HG02759 (cell line): ENCODE measurements at regions not wholly inside any gene's neighbourhood (a gene's known extent, or its start where the extent isn't known, plus 50 kb on each side); places are given as distances from the start of the nearest gene placed in this dataset.
"Not testable (repeated sequence)": the region's sequence is repeated elsewhere in the genome, so short reads cannot be mapped to it uniquely, and the experiment has no call there.

Experiments
- ATAC-seq: cut with Tn5 transposase; IDR thresholded peaks from one replicate; pipeline ENCODE4 v1.9.1; 2021; ENCODE audit warnings: mild to moderate bottlenecking, moderate library complexity; ENCODE audit not compliant: unreplicated experiment

DNA sequence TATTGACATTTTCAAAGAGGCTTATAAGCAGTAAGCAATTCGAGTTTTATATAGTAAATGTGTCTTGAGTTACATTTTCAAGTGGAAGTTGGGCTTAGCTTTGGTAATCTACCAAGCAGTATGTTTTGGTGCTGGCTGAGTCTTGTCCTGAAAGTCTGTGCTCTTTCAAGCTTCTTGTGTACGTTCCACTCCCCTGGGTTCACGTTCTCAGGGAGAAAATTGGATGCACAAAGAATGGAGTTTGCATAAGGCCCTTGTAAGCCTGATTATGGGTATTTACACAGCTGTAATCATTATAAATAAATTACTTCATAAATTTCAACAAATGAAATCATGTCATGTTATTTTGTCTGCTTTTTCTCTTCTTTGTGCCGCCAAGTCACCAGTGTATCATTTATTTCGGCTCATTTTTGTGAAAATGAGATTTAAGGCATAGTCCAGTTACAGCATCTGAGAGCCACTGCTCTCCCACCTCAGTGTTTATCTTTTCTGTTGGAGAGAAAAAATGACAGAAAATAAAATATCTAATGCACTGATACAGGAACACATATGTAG is 262.5 kb downstream of the BTBD3 start:
- no peak for ATAC-seq

DNA sequence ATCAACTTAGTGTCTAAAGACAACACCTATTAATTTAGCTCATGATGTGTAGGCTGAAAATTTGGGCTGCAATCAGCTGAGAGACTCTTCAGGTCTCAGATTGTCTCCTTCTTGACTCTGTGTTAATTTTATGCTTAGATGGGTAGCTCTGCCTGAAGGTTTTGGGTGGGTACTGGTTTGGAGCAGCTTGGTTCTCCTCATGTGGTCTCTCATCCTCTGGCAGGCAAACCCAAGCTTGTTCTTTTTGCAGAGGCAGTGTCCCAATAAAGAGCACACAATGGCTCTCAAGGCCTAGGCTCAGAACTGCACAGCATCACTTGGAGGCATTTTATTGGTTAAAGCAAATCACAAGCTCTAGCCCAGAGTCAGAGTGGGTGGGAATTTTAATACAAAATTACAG is 280.6 kb downstream of the BTBD3 start:
- ATAC-seq, result no peak

DNA sequence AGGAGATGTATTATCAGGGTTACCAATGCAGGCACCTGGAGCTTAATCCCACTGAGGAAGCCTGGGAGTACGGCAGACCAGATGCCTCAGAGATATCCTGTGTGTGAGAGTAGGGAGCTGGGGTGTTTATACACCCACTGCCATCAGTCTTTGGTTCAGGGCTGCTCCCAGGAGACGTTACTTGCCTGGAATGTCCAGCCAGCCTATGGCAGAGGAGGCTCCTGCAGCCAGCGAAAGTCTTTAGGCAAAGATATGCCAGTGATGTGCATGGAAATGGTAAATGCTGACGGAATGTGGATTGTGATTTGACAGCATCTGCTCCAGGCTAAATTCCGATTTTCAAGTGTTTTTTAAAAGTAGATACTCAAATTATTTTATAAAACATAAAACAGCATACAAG is 282.0 kb downstream of the BTBD3 start:
- ATAC-seq, result no peak

DNA sequence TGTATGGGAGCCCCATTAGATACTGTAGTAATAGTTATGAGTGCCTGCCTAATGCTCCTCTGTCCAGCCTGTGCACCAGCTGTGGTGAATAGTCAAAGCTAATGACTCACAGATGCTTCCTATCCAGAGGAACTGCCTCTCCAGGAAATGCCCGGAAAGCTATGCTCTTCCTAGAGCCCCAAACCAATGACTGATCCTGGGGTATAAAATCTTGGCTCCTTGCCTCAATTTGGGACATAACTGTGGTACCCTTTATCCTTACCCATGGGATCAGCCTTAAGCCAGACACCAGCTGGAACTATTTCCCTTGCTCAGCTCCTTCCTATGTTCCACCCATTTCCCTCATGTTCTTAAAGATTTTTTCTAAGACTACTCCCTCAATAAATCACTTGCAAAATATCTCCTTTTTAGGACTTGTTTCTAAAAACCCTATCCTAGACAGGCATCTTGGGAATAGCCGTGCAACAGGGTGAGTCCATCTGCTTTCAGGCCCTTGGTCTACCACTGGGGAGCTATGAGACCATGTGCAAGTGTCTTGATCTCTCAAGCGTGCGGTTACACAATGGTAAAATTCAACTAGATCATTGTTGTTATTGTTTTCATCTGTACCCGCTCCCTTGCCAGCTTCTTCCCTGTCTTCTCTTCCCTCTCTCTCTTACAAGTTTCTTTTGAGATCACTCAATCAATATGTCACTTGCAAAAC is 283.7 kb downstream of the BTBD3 start:
- ATAC-seq, result no peak

DNA sequence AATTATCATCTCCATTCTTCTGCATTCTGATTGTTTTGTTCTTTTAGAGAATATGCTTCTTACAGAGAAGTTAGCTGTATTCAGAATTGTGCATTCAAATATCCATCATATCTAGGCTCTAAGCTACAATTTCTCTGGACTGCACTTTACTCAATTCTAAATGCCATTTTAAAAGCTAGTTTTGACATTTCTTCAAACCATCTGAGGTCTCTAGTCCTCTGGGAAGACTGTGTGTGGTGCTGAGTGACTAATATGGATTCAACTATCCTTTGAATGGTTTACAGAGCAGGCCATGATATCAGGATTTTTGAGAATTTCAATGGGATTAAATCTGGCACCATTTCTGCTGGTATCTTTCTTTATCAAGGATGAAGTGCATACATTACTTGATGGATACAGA is 285.7 kb downstream of the BTBD3 start:
- ATAC-seq, result no peak

DNA sequence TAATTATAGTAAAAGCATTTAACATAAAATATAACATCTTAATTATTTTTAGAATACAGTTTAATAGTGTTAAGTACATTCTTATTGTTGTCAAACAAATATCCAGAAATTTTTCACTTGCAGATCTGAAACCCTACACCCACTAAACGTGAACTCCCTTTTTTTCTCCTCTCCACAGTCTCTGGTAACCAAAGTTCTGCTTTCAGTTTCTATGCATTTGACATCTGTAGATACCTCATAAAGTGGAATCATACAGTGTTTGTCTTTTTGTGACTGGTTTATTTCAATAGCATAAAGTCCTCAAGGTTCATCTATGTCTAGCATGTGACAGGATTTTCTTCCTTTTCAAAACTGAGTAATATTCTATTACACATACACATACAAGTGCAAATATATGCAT is 286.3 kb downstream of the BTBD3 start:
- no peak for ATAC-seq

DNA sequence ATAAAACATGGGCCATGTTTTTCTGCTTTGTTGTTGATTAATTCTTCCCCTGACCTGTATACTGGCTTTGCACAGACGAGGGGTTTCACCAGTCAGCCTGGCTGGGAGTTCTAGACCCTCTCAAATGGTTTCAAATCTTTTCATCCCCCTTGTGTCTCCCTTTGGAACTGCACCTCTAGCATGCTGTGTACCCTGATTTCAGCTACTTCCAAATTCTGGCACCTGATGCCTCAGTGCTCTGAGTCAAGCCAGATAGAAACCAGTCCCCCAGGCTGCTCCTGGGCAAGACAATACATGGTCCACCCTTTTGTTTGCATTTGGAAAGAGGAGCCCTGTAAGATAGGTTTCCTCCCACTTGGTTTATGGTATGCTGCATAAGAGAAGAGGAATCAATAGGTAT is 290.2 kb downstream of the BTBD3 start:
- ATAC-seq, result no peak

DNA sequence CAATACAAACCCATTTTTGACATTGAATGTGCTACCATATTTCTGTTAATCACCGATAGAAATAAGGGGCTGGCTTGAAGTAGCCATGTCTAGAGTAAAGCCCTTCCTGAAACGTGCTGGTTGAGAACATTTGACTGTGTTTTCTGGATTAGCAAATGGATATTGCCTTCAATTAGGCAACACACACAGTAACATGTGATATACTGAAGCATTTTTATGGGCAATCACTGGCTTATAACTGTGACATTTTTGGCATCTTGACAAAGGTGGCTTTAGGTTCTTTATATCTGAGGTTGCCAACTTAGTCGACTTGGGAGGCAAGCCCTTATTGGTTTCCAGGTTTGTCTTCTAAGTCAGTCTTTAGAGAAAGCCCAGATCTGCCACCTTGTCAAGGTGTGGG is 292.9 kb downstream of the BTBD3 start:
- ATAC-seq, result no peak

DNA sequence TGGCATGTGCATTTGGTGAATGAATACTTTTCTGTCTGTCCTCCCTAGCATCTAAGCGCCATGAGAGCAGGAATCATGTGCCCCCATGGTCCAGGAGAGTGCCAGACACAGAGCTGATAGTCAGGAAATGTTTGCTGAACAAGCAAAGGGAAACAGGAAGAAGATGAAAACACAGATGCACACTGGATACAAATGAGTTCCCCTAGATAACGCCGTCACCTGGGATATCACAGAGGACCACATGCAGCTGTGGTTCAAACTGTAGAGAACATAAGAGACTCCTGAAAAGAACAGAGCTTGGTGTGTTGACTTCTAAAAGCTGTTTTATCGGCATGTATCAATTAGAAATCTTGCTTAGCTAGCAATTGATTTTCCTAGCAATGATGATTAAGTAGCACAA is 293.7 kb downstream of the BTBD3 start:
- ATAC-seq, result no peak

DNA sequence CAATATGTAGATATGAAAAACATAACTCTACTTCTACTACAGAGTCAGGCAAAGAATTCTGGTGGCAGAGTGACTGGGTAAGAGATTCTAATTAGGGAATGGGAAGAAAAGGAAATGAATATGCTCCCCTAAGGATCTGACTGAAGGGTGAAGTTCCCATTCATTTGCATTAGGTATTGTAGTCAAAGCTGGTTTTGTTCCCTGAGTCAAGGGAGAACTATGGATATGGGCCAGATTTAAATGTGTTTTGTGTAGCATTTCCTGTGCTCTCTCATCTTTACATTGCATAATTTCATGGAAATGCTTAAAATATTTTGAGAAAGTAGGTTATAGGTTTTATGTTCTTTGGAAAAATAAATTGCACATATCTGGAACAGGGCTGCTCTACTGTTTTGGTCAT is 299.7 kb downstream of the BTBD3 start:
- no peak for ATAC-seq

DNA sequence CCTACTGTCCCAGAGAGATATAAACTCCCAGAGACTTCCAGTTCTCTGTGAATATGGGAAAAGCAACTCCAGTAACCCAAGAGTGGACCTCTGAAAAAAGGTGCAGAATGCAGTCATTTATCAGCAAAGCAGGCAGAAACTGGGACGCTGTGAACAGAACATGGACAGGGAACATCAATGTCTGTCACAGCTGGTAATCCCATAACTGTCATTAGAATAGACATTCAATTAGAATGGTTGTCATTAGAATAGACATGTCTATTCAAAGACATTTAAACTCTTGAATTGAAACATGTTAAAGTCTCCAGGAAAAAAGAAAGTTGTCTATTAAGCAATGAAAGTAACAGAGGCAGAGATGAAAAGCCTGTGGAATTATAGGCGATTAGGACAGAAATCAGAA is 302.1 kb downstream of the BTBD3 start:
- no peak for ATAC-seq

DNA sequence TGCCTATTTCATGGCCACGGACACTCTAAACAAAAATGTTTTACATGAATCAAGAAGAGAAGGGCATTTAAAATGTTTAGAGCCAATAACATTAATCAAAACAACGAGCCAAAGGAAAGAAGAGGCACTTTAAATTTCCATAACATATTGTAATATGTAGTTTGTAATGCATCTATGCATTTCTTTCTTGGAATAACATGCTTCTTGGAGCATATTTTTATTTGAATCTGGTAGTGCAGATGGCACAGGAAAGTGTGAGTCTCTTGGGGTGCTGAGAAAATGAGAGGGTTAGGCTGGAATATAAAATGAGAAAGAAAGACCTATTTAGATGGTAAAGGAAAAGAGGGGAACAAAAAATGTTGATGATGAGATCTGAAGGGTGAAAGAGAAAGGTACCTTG is 305.4 kb downstream of the BTBD3 start:
- no peak for ATAC-seq

DNA sequence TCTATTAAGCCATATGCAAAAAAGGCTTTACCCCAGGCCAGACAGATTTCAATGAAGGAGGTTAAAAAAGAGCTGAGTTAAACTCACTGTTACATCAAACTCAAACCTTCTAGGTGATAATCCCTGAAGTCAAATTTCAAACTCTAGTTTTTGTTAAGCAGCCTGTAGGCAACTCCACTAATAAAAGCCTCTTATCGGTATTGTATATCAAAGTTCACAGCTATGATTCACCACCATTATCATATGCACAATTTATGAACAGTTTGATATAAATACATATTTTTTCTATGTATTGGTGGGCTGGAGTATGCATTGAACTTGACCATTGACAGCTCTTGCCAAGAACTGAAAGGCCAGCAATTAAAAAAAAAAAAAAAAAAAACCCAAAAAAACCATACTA is 308.2 kb downstream of the BTBD3 start:
- ATAC-seq, result no peak

DNA sequence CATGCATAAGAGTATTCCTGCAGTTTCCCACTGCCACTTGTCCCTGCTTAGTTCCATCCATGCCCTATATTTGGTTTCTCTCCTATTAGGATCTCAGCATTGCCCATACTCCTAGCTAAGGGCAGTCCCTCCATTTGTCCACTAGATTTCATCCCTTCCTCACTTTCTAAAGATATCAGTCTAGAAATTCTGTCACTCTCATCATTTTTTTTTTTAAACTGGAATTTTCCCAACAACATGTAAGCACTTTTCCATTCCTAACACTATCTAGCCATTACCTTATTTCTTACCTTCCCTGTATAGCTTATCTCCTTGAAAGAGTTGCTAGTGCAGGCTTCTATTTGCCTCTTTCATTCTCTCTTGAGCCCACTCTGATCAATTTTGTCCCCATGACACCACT is 312.2 kb downstream of the BTBD3 start:
- ATAC-seq, result no peak

DNA sequence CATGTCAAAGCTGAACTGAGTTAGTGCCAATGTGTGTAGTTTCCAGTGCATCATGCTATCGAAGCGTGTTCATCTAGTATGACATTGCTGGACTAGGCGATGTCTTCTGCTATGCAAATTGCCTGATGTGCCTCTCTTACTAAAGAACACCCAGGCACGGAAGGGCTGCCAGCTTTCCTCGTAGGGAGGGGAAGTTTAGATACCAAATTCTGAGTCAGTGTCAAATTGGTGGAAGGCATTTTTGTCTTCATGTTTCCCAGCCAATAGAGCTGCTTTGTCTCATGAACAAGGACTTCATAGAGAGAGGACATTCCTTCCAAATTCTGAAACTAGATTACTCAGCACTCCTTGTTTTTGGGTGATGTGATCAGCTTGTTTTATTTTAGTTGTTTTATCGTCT is 320.1 kb downstream of the BTBD3 start:
- ATAC-seq, result no peak

DNA sequence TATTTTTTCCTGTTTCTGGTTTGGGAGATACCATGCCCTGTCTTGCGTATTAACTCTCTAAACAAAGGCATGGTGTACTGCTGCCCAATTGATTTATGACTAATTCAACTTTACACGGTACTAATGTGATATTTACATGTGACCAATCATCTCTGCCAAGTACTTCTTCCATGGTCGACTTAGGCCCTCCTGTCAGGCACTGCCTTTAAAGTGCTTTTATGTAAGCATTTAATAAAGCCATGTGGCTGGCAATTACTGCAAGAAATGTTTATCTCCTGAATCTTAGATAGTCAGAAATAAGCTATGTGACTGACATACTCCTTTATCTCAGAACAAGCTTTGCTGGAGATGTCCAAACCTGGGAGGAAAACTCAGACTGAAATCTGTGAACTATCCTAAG is 323.4 kb downstream of the BTBD3 start:
- no peak for ATAC-seq

DNA sequence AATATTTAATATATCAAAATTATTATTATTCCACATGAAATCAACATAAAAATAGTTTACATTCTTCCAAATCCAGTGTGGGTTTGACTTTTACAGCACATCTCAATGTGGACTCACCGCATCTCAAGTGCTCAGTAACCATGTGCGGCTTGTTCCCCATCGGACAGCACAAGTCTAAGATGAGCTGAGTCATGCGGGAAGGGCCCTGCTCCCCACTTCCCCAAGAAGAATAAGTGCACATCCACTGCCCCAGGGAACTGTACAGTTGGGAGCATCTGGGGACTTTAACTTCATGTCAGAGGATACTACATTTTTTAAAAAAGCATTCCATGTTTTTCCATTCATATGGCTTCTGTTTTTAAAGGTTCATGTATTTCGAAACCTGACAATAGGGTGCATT is 325.6 kb downstream of the BTBD3 start:
- no peak for ATAC-seq

DNA sequence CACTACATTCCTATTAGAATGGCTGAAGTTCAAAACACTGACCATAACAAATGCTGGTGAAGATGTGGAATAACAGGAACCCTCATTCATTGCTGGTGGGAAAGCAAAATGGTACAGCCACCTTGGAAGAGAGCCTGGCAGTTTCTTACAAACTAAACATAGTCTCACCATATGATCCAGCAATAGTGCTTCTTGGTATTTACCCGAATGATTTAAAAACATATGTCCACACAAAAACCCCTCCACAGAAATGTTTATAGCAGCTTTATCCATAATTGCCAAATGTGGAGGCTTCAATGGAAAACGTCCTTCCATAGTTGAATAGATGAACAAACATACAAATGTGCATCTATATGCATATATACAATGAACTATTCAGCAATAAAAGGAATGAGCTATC is 330.8 kb downstream of the BTBD3 start:
- ATAC-seq, result no peak

DNA sequence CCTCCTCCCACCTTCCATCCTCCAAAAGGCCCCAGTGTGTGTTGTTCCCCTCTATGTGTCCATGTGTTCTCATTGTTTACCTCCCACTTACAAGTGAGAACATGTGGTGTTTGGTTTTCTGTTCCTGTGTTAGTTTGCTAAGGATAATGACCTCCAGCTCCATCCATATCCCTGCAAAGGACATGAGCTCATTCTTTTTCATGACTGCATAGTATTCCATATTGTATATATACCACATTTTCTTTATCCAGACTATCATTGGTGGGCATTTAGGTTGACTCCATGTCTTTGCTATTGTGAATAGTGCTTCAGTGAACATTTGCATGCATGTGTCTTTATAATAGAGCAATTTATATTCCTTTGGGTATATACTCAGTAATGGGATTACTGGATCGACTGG is 333.0 kb downstream of the BTBD3 start:
- not testable (repeated sequence) for ATAC-seq

DNA sequence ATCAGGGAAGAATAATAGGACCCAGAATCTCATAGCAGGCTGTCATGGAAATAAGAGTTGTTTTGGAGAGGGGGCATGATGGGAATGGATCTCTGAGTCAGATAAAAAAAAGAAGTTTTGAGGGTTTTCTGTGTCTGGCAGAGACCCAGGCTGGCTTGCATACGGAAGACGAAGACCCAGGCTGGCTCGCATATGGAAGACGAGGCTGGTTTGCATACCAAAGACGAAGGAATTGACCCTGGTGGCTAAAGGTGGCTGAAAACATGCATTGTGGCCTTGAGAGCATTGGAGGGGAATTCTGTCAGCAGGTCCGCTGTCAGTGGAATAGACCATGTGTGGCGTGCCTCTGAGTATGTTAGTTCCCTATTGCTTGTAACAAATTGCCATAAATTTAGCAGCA is 335.1 kb downstream of the BTBD3 start:
- no peak for ATAC-seq

DNA sequence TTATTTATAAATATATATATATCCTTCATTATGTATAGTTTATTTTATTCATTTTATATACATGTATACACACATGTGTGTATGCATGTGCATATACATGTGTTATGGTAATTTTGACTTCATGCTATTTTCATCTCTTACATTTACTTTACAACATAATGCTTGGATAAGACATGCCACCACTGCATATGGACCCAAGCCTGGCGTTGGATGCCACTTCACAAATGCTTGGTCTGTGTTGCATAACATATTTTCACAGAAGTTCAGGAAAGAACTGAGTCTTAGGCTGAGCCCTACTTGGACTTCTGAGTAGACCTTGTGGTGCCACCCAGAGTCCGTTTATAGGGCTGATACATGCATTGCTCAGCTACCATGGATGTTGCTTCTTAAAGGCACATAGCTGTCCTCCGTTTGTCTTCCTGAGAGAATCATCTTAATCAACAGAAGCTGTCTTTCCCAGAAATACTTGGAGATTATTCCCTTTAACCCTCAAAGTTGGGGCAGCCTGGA is 337.8 kb downstream of the BTBD3 start:
- no peak for ATAC-seq

DNA sequence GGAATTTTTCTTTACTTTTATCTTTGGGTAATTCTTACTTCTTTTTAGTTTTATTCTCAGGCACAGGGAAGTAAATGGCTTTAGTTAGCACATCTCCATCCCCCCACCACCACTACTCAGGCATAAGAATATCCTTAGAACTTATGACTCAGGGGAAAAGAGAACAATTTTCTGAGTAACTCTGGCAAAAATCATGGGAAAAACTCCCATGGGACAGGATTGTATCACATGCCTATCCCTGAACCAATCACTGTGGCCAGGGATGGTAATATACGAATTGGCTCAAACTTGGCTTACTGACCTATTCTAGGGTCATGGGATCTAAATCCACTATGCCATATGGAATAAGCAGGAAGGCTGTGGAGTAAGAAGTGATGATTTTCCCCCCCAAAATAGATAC is 339.1 kb downstream of the BTBD3 start:
- no peak for ATAC-seq

DNA sequence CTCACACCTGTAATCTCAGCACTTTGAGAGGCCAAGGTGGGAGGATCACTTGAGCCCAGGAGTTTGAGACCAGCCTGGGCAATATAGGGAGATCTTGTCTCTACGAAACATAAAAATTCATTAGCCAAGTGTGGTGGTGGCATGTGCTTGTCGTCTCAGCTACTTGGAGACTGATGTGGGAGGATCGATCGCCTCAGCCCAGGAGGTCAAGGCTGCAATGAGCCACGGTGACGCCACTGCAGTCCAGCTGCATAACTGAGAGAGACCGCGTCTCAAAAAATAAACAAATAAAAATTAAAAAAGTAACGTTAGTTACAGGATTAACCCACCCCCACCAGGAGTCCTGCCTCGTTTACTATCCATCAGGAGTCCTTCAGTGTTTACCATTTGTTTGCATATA is 345.1 kb downstream of the BTBD3 start:
- no peak for ATAC-seq
